Loucy (cell line): ENCODE measurements at regions not wholly inside any gene's neighbourhood (a gene's known extent, or its start where the extent isn't known, plus 50 kb on each side); places are given as distances from the start of the nearest gene placed in this dataset.

Experiments
- H2AFZ ChIP-seq: fragments of 200-600 bp; sonication (generic); 2 replicates; pipeline ENCODE4 v1.6.0; 2016; ENCODE audit warnings: antibody characterized with exemption, mild to moderate bottlenecking, low read length, moderate library complexity
- H3F3A ChIP-seq: fragments of 200-600 bp; 2 replicates; pipeline ENCODE4 v1.6.0; 2016; ENCODE audit warnings: antibody characterized with exemption, low read depth, mild to moderate bottlenecking
- H3K27me3 ChIP-seq: fragments of 200-600 bp; sonication (generic); 2 replicates; pipeline ENCODE4 v1.6.1; 2014; ENCODE audit warnings: low read length, mild to moderate bottlenecking; ENCODE audit not compliant: insufficient read depth, poor library complexity, severe bottlenecking
- H3K36me3 ChIP-seq: fragments of 200-600 bp; sonication (generic); 2 replicates; pipeline ENCODE4 v1.6.1; 2016; ENCODE audit warnings: low read length; ENCODE audit not compliant: insufficient read depth
- H3K4me1 ChIP-seq: fragments of 200-600 bp; sonication (generic); 2 replicates; pipeline ENCODE4 v1.5.1; 2014; ENCODE audit warnings: low read length, mild to moderate bottlenecking; ENCODE audit not compliant: insufficient read depth, poor library complexity, severe bottlenecking
- H3K4me2 ChIP-seq: fragments of 200-600 bp; sonication (generic); 2 replicates; pipeline ENCODE4 v1.6.0; 2014; ENCODE audit warnings: antibody characterized with exemption, low read length, low read depth, mild to moderate bottlenecking; ENCODE audit not compliant: poor library complexity, severe bottlenecking
- H3K4me3 ChIP-seq: fragments of 200-600 bp; sonication (generic); 2 replicates; pipeline ENCODE4 v1.5.1; 2014; ENCODE audit warnings: low read length, mild to moderate bottlenecking, mixed read lengths; ENCODE audit not compliant: poor library complexity, severe bottlenecking
- H3K79me2 ChIP-seq: fragments of 200-600 bp; sonication (generic); 2 replicates; pipeline ENCODE4 v1.6.1; 2014; ENCODE audit warnings: low read length; ENCODE audit not compliant: insufficient read depth
- H3K9ac ChIP-seq: fragments of 200-600 bp; sonication (generic); 2 replicates; pipeline ENCODE4 v1.6.0; 2014; ENCODE audit warnings: mild to moderate bottlenecking, low read depth, low read length, moderate library complexity; ENCODE audit not compliant: poor library complexity, severe bottlenecking
- H3K9me2 ChIP-seq: fragments of 200-600 bp; sonication (generic); replicated peaks from 2 replicates; pipeline ENCODE4 v1.6.1; 2016; ENCODE audit warnings: low read depth, low read length, mixed read lengths
- H3K9me3 ChIP-seq: fragments of 200-600 bp; sonication (generic); 2 replicates; pipeline ENCODE4 v1.6.1; 2014; ENCODE audit warnings: mild to moderate bottlenecking, antibody characterized with exemption, low read length, low read depth; ENCODE audit not compliant: insufficient read depth
- H4K20me1 ChIP-seq: fragments of 200-600 bp; sonication (generic); 2 replicates; pipeline ENCODE4 v1.6.0; 2014; ENCODE audit warnings: antibody characterized with exemption, low read length, mild to moderate bottlenecking; ENCODE audit not compliant: insufficient read depth, poor library complexity, severe bottlenecking
- CTCF ChIP-seq: fragments of 200-600 bp; sonication (generic); conservative IDR thresholded peaks from 2 replicates; pipeline ENCODE4 v1.5.1; 2014; ENCODE audit warnings: mild to moderate bottlenecking, antibody characterized with exemption, low read length
- EZH2phosphoT487 ChIP-seq: fragments of 200-600 bp; IDR thresholded peaks from 2 replicates; pipeline ENCODE4 v1.6.1; 2018; ENCODE audit warnings: antibody characterized with exemption, mild to moderate bottlenecking, moderate library complexity, borderline replicate concordance

DNA sequence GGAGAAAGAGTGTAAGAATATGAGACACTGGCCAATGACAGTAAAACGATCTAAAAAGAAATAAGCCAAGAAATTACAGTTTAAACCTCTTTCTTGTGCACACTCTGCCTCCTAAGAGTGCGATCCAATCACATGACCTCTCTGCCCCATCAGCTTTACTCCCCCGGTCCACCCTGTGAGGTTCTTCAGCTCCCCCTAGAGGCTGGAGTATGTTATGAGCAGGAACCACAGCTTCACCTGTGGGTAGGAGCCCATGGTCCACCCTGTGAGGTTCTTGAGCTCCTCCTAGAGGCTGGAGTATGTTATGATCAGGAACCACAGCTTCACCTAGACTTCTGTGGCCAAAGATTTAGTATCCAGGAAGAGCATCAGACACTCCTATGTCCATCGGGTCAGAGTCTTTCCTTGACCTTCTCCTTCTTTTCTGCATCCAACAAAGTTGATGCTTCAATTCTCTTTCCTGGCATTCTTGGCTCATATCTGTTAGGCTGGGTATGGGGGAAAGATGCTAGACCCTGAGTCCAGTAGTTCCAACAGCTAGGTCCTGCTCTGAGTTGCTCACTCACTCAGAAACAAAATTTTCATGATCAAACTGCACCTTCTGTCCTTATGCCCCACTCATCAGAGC is 164.0 kb downstream of the MINAR1 start:
- no peak overlapping the region for H3K4me2 ChIP-seq
- no peaks in the 10 kb centered on the region for H3K27me3 ChIP-seq
- no peaks in the 10 kb centered on the region for H3K79me2 ChIP-seq
- H3K9me3 ChIP-seq: no peaks in the 10 kb centered on the region
- no peak overlapping the region for H3K9ac ChIP-seq
- no peaks in the 10 kb centered on the region for H3K9me2 ChIP-seq
- no peak overlapping the region for H3K4me3 ChIP-seq
- H3K4me1 ChIP-seq: no peaks in the 10 kb centered on the region
- H4K20me1 ChIP-seq: no peaks in the 10 kb centered on the region
- no peaks in the 10 kb centered on the region for H3K36me3 ChIP-seq
- peak; percentile 100 for TF ChIP-seq CTCF
- TF ChIP-seq EZH2phosphoT487: no peak
- H2AFZ ChIP-seq: peak overlapping the region; percentile 37; the same call in 1 of the 2 replicates
- H3F3A ChIP-seq: no peaks in the 10 kb centered on the region

GRCh38 chr15:79598639-79599038 is 166.5 kb downstream of the MINAR1 start:
- Histone ChIP-seq H3K4me1 (no peaks in the 10 kb centered on the region), H3K9me2 (no peaks in the 10 kb centered on the region), H3F3A (no peaks in the 10 kb centered on the region), H3K27me3 (no peaks in the 10 kb centered on the region), H3K9me3 (no peaks in the 10 kb centered on the region), H3K4me3 (no peak overlapping the region), H4K20me1 (no peaks in the 10 kb centered on the region), H3K79me2 (no peaks in the 10 kb centered on the region), H3K4me2 (no peak overlapping the region), H3K9ac (no peak overlapping the region), H3K36me3 (no peaks in the 10 kb centered on the region), H2AFZ (no peak overlapping the region)
- no peak for TF ChIP-seq EZH2phosphoT487
- no peak for TF ChIP-seq CTCF

GRCh38 chr15:79601405-79602086 is 169.4 kb downstream of the MINAR1 start:
- no peaks in the 10 kb centered on the region for H3F3A ChIP-seq
- TF ChIP-seq CTCF (no peak), EZH2phosphoT487 (no peak)
- no peaks in the 10 kb centered on the region for H3K27me3 ChIP-seq
- H3K9ac ChIP-seq: no peak overlapping the region
- H3K79me2 ChIP-seq: no peaks in the 10 kb centered on the region
- H4K20me1 ChIP-seq: no peaks in the 10 kb centered on the region
- H3K4me3 ChIP-seq: no peak overlapping the region
- no peak overlapping the region for H2AFZ ChIP-seq
- H3K4me2 ChIP-seq: no peak overlapping the region
- H3K9me3 ChIP-seq: no peaks in the 10 kb centered on the region
- no peaks in the 10 kb centered on the region for H3K4me1 ChIP-seq
- no peaks in the 10 kb centered on the region for H3K36me3 ChIP-seq
- H3K9me2 ChIP-seq: no peaks in the 10 kb centered on the region
